Stimulated activated CD8-positive, alpha-beta memory T cell treated with anti-CD3 and anti-CD28 coated beads, Interleukin-15, amount 100 ng/mL, for 1 hour (primary cell): ENCODE measurements at regions not wholly inside any gene's neighbourhood (a gene's known extent, or its start where the extent isn't known, plus 50 kb on each side); places are given as distances from the start of the nearest gene placed in this dataset.
"Not testable (repeated sequence)": the region's sequence is repeated elsewhere in the genome, so short reads cannot be mapped to it uniquely, and the experiment has no call there.

Experiments used
- DNase-seq: peaks from one replicate; pipeline ENCODE4 v3.0.0-alpha.2; 2020; ENCODE audit warnings: low read depth

GRCh38 chr7:10284001-10284400 lies 689.7 kb upstream of the PHF14 start:
- no peak for DNase-seq

GRCh38 chr7:10299384-10299783 lies 674.3 kb upstream of the PHF14 start:
- DNase-seq = no peak

GRCh38 chr7:10300577-10300976 lies 673.1 kb upstream of the PHF14 start:
- DNase-seq = no peak

- DNase-seq = no peak
Measured at GRCh38 chr7:10308276-10308675, 665.4 kb upstream of the PHF14 start.

- DNase-seq = no peak
Measured at GRCh38 chr7:10312942-10313341, 660.7 kb upstream of the PHF14 start.

- no peak for DNase-seq
Measured at GRCh38 chr7:10315881-10316280, 657.8 kb upstream of the PHF14 start.

GRCh38 chr7:10316488-10316887 lies 657.2 kb upstream of the PHF14 start:
- DNase-seq = no peak

GRCh38 chr7:10325395-10325794 lies 648.3 kb upstream of the PHF14 start:
- DNase-seq = no peak

GRCh38 chr7:10343108-10343507 lies 630.6 kb upstream of the PHF14 start:
- DNase-seq = no peak

- DNase-seq = no peak
Measured at GRCh38 chr7:10346032-10346431, 627.6 kb upstream of the PHF14 start.

- no peak for DNase-seq
Measured at GRCh38 chr7:10355816-10356215, 617.9 kb upstream of the PHF14 start.

- no peak for DNase-seq
Measured at GRCh38 chr7:10360050-10360449, 613.6 kb upstream of the PHF14 start.

- DNase-seq = no peak
Measured at GRCh38 chr7:10401793-10402192, 571.9 kb upstream of the PHF14 start.

- DNase-seq = no peak
Measured at GRCh38 chr7:10412422-10413019, 561.2 kb upstream of the PHF14 start.

GRCh38 chr7:10418985-10419384 lies 554.7 kb upstream of the PHF14 start:
- no peak for DNase-seq

GRCh38 chr7:10429031-10429430 lies 544.6 kb upstream of the PHF14 start:
- no peak for DNase-seq

- no peak for DNase-seq
Measured at GRCh38 chr7:10429511-10429910, 544.2 kb upstream of the PHF14 start.

- DNase-seq = no peak
Measured at GRCh38 chr7:10436302-10436701, 537.4 kb upstream of the PHF14 start.

- DNase-seq = no peak
Measured at GRCh38 chr7:10439027-10439426, 534.6 kb upstream of the PHF14 start.

- DNase-seq = no peak
Measured at GRCh38 chr7:10455936-10456335, 517.7 kb upstream of the PHF14 start.

GRCh38 chr7:10460474-10460873 lies 513.2 kb upstream of the PHF14 start:
- no peak for DNase-seq

- no peak for DNase-seq
Measured at GRCh38 chr7:10463701-10464100, 510.0 kb upstream of the PHF14 start.

- DNase-seq = not testable (repeated sequence)
Measured at GRCh38 chr7:10465536-10465935, 508.1 kb upstream of the PHF14 start.

- no peak for DNase-seq
Measured at GRCh38 chr7:10468908-10469307, 504.8 kb upstream of the PHF14 start.

- DNase-seq = no peak
Measured at GRCh38 chr7:10469476-10469875, 504.2 kb upstream of the PHF14 start.
